ENCODE measurements at regions not wholly inside any gene's neighbourhood (a gene's known extent, or its start where the extent isn't known, plus 50 kb on each side); places are given as distances from the start of the nearest gene placed in this dataset.

DNA sequence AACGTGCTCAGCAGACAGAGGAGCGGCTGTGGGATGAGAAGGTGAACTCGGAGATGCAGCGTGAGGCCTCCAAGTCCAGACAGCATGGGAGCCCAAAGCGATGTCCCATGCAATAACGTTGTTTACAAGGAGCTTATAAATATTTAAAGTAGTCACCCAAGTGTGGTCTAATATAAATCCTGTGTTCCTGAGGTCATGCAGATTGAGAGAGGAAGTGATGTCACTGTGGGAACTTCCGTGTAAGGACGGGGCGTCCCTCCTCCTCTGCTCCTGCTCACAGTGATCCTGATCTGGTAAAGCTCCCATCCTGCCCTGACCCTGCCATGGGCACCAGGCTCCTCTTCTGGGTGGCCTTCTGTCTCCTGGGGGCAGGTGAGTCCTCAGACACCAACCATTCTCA lies 94.7 kb upstream of the PRSS58 start:
- no peak for DNase-seq

DNA sequence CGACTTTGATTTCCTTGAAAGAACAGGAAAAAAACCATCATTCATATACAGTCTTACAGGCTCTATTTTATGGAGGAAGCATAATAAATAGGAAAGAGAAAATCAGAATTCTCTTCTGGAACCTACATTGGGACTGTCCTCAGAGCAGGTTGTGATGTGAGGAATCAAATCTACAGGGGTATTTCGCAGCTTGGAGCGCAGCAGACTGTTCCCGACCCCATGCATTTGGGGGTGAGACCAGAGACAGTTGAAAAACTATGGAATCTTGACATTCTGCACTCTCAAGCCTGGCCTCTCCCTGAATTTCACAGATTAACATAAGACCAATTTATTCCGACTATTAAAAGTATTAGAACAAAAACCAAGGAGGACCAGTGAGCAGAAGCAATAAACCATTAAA lies 93.3 kb upstream of the PRSS58 start:
- DNase-seq = no peak

DNA sequence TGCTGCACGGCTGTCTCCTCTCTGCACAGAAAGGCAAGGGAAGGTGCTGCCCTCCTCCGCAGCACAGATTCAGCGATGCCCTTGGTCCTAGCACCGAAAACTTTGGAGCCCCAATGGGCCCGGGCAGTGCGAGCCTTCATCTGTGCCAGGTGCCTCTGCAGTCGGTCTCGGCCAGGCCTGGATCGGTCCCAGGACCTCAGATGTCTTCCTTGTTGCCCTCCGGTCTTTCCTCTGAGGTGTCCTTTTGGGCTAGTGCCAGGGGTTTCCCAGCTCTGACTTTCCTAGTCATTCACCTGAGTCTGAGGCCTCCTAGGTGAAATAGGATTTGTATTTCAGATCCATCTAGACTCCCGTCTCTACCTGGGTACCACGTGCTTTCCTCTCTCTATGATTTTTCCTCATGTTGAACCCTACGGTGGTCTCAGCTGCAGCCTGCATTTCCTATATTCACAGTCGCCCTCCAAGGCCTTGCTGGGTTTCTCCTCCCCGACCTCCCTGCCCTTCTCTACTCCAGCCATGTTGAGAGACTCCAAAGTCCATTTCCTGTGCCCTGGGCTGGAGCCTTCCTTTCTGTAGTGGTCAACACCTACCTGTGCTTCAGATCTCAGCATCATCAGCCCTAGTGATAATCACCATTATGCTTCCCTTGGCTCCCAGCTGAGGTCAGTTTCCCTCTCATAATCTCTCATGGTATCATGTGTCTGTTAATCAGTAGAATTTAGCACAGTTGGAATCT lies 92.0 kb upstream of the PRSS58 start:
- DNase-seq = no peak

DNA sequence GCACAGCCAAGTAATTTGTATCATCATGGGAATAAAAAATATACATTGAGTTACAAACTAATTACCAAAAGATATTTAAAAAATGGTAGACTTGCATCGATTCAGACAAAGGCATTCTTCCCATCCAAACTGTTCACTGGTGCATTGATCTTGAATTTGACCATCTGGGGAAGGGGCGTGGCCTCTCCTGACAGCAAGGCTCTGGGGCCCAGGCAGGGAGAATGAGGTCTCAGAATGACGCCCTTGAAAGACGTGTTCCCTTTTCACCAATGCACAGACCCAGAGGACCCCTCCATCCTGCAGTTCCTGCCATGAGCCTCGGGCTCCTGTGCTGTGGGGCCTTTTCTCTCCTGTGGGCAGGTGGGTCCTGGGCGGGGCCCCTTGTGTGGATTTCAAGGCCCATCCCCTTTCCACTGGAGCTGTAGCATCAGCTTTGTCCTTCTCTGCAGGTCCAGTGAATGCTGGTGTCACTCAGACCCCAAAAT lies 91.1 kb upstream of the PRSS58 start:
- no peak for DNase-seq

DNA sequence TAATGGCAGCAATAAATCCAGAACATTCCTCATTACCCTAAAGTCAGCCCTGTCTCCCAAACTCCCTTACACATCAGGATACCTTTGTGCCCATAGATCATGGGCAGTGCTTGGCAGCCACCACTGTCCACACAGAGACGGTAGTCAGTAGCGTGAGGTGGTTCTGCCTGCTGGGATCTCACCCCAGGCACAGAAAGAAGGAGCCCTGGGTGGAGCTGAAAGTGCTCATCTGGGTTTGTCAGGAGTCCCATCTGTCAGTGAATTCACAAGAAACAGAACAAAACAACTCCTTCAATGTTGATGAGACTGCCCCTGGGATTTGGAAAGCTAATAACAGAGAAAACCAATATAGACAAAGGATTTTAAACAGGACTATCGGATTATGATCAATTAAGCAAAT lies 90.2 kb upstream of the PRSS58 start:
- DNase-seq = no peak

DNA sequence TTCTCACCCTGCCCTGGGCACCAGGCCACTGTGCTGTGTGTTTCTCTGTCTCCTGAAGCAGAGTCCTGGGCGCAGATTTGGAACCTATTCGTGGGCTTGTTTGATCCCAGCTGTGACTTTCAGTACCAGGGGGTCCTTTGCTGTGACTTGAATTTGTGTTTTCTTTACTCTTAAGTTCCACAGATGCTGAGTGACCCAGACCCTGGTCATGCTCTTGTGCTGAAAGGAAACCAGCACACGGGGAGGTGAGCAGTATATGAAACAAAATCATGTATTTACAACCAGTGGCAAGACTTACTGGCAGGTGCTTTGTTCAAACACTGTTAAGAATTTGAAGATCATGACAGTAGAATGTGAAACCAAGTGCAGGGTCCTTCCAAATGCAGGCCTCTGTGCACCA lies 89.2 kb upstream of the PRSS58 start:
- DNase-seq = no peak

DNA sequence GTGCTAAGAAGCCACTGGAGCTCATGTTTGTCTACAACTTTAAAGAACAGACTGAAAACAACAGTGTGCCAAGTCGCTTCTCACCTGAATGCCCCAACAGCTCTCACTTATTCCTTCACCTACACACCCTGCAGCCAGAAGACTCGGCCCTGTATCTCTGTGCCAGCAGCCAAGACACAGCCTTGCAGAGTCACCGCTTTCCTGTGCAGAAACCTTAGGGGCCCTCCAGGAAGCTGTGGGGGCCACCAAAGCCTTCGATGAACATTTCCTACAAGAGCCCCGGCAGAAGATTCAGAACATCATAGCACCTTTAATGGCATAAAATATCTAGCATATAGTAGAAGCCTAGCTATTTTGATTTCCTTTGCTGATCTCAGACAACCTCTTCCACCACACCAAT lies 88.0 kb upstream of the PRSS58 start:
- DNase-seq = no peak

DNA sequence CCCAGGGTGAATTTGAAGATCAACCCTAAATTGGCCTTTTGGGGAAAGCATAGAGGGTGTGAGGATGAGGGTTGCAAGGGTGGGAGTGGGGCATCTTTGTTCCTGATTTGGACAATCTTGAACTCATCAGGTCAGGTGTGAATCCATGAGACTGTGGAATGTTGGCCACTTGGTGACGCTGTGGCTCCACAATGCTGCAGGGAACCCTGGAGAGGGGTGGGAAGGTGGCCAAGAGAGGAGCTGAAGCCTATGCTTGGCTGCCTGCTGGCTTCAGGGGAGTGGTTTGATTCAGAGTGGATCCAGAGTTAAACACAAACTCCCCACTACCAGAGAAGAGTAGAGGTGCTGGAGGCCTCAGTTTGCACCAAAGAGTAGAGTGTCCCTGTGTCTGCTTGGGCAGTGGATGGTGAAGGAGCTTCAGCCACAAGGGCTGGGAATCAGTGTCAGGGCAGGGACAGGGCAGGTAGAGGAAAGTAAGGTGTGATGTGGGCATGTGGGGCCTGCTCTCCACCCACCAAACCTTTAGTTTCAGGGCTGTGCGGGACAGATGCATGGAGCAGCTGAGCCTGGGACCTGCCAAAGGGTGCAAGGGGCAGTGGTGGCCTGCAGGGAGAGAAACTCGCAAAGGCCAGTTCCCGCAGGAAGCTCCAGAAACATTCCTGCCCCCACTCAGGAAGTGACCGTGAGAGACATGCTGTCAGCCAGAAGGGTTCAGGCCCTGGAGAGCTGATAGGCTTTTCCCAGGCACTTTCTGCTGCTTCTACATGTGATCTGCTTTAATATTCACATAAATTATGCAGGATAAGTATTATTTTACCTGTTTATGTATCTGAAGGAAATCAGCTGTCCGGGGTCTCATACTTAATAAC lies 81.0 kb upstream of the PRSS58 start:
- DNase-seq = no peak

DNA sequence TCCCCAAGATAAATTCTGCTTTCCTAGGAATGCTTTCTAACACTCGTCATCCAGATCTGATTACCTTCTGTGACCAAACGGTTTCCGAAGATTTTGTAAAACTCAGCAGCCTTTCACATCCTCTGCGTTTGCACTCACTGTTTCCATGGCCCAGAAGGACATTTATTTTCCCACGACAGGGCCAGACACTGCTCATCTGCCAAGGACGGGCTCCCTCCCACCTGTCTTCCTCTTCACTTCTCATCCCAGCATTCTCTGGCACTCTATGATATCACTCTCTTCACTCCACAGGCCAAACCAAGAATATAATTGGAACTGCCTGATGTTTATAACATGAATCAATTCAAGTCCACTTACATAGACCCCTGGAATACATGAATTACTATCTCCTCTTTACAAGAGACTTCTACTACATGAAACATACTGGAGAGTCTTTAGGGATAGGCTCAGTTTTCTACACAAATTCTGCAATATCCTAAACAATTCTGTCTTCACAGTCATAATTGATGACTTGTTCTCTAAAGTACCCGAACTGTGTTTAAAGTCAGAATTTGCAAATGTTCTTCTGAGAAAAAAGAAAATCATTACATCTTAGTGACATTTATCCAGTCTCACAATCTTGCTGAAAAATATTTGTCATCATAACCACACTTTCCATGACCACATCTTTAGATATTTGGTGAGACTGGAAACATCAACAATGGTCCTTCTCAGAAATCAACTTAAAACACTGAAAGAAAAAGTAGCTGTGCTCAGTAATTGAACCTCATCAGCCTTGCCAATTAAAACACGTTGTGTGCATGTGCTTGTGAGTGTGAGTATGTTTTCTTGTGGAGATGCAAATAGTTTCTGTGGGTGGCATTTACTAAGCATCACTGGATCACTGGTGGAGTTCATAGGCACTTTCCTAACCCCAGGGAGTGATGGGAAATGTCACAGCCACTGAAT lies 79.5 kb upstream of the PRSS58 start:
- DNase-seq = no peak

DNA sequence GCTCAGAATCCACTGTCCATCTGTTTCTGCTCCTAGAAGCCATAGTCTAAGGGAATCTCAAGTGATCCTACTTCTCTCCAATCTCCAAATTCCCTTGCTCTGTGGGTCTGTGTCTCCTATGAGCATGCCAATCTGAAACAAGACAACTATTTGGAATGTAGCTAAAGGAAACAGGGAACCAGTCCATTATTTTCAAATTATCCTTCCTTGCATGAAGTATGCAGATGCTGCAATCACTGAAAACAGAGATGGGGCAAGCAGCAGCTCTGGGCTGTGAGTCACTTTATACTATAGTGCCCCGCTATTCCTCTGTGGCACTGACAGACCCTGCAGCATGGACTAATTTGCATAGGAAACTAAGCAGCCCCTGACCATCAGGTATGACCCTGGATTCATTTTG lies 76.9 kb upstream of the PRSS58 start:
- no peak for DNase-seq

DNA sequence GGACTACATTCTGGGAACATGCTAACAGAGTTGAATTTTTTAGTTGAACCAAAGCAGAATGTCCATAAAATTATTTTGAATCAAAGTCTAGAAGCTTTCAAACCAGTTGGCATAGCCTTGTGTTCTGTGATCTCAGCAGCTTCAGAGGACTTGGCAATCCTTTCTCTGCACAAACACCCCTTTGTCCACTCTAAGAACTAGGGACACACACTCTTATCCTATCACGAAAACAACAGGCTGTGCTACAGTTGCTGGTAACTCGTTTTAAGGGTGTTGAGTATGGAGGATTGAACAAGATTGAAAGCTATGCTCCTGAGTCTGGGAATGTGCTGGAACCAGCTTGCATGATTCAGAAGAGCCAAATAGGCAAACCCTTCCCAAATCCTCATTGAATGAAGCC lies 76.4 kb upstream of the PRSS58 start:
- DNase-seq = no peak

DNA sequence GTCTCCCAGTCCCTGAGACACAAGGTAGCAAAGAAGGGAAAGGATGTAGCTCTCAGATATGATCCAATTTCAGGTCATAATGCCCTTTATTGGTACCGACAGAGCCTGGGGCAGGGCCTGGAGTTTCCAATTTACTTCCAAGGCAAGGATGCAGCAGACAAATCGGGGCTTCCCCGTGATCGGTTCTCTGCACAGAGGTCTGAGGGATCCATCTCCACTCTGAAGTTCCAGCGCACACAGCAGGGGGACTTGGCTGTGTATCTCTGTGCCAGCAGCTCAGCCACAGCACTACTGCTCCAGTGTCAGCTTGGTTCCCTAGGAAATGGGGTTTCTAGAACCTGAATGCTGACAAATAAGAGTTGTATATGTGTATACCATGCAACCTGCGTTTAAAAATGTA lies 74.6 kb upstream of the PRSS58 start:
- no peak for DNase-seq

DNA sequence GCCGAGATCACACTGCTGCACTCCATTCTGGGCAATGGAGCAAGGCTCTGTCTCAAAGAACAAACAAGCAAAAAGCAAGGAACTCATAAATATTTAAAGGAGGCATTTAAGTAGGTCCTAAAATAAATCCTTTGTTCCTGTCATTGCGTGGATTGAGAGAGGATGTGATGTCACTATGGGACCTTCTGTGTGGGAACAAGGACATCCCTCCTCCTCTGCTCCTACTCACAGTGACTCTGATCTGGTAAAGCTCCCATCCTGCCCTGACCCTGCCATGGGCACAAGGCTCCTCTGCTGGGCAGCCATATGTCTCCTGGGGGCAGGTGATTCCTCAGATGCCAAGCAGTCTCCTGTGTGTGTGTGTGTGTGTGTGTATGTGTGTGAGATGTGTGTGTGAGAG lies 74.1 kb upstream of the PRSS58 start:
- DNase-seq = no peak

DNA sequence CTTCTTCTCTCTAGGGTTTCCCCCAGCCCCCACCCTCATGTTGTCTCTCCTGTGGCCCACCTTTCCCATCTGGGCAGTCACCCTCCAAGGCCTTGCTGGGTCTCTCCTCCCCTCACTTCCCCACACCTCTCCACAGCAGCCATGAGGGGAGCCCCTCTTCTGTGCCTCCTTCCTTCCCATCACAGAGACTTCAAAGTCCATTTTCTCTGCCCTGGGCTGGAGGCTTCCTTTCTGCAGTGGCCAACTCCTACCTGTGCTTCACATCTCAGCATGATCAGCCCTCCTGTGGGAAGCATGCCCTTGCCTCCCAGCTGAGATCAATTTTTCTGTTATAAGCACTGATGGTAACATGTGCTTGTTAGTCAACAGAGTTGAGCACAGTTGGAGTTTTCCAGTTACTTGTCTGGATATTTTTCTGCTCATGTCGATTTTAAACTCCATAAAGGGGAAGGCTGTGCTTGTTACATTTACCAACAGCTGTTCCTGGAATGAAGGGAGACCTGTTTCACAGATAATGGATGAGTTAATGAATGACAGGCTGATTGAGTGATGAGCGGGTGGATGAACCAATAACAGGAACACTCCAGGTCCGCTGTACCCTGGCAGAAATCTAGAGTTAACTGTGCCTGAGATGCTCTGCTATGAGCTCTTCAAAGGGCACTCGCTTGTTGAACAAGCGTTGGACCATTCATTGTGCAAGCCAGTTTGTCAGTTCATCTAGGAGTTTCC lies 71.4 kb upstream of the PRSS58 start:
- no peak for DNase-seq

DNA sequence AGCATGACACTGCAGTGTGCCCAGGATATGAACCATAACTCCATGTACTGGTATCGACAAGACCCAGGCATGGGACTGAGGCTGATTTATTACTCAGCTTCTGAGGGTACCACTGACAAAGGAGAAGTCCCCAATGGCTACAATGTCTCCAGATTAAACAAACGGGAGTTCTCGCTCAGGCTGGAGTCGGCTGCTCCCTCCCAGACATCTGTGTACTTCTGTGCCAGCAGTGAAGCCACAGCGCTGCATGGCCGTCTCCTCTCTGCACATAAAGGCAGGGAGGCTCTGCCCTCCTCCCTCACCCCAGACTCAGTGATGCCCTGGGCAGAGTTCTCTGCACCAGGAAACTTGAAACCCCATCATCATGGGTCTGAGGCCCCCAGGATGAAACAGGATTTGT lies 70.7 kb upstream of the PRSS58 start:
- no peak for DNase-seq

DNA sequence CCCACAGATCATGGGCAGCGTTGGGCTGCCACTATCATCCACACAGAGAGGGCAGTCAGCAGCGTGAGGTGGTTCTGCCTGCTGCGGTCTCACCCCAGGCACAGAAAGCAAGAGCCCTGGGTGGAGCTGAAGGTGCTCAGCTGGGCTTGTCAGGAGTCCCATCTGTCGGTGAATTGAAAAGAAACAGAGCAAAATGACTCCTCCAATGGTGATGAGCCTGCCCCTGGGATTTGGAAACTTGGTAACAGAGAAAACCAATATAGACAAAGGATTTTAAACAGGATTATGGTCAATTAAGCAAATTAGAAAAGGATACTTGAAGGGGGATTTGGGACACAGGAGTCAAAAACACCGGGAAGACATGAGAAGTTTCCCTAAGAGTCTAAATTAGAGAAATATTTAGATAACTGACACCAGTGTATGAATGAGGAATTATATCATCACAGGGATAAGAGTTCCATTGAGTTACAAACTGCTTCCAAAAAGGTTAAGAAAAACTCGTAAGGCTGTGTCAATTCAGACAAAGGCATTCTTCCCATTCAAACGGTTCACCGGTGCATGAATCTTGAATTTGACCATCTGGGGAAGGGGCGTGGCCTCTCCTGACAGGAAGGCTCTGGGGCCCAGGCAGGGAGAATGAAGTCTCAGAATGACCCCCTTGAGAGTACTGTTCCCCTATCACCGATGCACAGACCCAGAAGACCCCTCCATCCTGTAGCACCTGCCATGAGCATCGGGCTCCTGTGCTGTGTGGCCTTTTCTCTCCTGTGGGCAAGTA lies 70.0 kb upstream of the PRSS58 start:
- no peak for DNase-seq

DNA sequence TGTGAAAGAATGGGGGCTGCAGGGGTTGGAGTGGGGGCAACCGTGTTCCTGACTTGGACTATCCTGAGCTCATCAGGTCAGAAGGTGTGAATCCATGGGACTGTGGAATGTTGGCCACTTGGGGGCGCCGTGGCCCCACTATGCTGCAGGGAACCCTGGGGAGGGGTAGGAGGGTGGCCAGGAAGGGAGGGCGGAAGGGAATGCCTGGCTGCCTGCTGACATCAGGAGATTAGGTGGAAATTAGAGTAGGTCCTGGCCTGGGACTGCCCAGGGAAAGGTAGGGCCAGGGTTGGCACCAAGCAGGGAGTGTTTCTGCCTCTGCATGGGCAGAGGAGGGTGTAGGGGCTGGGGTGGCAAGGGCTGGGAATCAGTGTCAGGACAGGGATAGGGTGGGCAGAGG lies 65.8 kb upstream of the PRSS58 start:
- no peak for DNase-seq

DNA sequence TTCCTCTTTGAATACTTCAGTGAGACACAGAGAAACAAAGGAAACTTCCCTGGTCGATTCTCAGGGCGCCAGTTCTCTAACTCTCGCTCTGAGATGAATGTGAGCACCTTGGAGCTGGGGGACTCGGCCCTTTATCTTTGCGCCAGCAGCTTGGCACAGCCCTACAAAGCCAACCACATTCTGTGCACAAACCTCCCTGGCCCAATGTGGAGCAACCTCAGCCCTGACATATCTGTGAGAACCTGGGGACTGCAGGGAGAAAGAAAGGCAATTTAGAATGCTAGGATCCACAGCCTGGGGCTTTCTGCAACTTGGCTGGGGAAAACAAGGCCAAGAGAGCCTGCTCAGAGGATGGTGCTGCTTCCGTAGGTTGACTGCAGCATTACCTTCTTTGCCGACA lies 63.5 kb upstream of the PRSS58 start:
- DNase-seq = no peak

DNA sequence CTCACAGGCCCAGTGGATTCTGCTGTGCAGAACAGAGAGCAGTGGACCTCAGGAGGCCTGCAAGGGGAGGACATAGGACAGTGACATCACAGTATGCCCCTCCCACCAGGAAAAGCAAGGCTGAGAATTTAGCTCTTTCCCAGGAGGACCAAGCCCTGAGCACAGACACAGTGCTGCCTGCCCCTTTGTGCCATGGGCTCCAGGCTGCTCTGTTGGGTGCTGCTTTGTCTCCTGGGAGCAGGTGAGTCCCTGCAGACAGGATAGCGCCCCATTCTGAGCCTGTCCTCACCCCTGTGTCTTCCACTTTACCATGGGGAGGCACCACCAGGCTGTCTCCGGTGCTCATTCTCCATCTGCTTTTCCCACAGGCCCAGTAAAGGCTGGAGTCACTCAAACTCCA lies 63.0 kb upstream of the PRSS58 start:
- no peak for DNase-seq

DNA sequence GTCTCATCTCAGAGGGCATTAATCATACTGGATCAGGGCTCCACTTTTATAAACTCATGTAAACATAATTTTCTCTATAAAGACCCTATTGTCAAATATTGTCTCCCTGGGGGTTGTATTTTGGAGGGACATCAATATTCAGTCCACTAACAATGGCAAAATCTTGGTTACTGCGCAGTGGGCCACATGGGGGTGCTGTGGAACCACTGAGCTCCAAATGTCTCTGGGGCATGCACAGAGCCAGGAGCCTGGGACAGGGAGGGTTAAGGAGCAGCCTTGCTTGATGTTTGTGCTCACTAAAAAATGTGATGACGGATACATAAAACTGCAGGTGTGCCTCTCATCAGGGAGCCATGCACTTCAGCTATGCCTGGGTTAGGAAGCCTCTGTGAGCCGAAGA lies 62.1 kb upstream of the PRSS58 start:
- DNase-seq = no peak

DNA sequence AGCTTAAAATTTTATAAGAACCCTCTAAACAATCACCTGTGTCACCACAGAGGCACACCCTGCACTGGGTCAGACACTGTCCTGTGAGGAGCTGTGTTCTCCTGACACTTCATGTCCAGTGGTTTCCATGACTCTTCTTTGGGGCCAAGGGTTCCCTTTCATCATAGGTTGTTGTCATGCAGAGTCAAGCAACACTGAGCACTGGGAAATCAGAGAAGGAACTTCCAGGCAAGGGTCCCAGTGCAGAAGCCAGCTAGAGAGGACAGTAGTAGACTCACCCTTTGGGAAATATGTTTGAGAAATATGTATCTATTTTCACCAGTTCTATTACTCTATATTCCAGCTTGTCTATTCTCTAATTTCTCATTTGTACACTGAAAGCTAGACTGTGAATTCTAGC lies 56.4 kb upstream of the PRSS58 start:
- DNase-seq = no peak

DNA sequence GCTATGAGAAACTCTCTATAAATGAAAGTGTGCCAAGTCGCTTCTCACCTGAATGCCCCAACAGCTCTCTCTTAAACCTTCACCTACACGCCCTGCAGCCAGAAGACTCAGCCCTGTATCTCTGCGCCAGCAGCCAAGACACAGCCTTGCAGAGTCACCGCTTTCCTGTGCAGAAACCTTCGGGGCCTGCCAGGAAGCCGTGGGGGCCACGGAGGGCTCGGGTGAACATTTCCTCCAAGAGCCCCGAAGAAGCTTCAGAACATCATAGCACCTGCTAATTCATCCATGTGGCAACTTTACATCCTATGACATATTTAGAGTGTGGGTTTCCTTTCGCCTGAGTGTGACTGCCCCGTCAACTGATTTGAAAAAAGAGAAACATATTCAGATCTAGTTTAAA lies 55.7 kb upstream of the PRSS58 start:
- DNase-seq = no peak
